ENCODE measurements at regions not wholly inside any gene's neighbourhood (a gene's known extent, or its start where the extent isn't known, plus 50 kb on each side); places are given as distances from the start of the nearest gene placed in this dataset.
A peak's percentile ranks its signal among the peaks of the same experiment; 100 is the strongest.

DNA sequence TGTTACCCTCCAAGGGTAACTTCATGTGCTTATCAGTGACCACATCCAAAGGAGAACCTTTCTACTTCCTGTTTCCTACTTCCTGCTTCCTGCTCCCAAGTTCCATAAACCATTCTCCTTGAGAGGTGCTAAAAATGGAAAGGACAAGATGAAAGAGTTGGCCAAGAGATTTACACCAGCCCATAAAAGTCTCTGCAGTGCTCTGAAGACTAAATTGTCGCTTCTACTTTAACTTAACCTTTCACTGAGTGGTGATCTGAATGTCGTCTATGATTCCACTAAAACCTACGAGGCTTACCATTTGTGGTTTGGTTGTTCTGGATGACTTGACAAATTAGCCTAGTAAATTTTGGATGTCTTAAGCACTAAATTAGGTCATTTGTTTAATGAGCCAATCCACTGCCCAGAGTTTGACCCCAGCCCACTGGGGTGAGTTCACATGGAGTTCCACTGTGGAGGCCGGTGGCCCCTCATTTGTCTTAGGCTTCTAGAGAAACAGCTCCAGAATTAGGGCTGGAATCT lies 333.1 kb downstream of the FOXL1 start:
- Histone ChIP-seq H3K79me2 (no peaks in the 10 kb centered on the region), H3K4me3 (no peak overlapping the region), H3K9me2 (replicated peaks; ENCODE audit: insufficient read depth) (no peaks in the 10 kb centered on the region), H3K27me3 (peaks cover 4% of the 10 kb centered on the region), H3K4me2 (no peak overlapping the region), H4K20me1 (ENCODE audit: insufficient read depth, poor library complexity, severe bottlenecking) (no peaks in the 10 kb centered on the region), H2AFZ (no peak overlapping the region), H3K36me3 (replicated peaks; ENCODE audit: insufficient read depth, low read depth) (no peaks in the 10 kb centered on the region), H3K4me1 (ENCODE audit: insufficient read depth) (peaks cover 13% of the 10 kb centered on the region), H3K27ac (peak overlapping the region; percentile 47), H3K9me3 (ENCODE audit: low read depth) (no peaks in the 10 kb centered on the region)
- DNase-seq (ENCODE audit: low spot score), result no peak
- WGBS (ENCODE audit: low lambda C conversion rate, missing lambda C conversion rate), result 63% methylated on average over 4 of the region's 4 CpGs
- no peak for TF ChIP-seq EZH2 (IDR thresholded peaks at IDR 0.05; ENCODE audit: borderline replicate concordance)
- TF ChIP-seq, protein P1, sequence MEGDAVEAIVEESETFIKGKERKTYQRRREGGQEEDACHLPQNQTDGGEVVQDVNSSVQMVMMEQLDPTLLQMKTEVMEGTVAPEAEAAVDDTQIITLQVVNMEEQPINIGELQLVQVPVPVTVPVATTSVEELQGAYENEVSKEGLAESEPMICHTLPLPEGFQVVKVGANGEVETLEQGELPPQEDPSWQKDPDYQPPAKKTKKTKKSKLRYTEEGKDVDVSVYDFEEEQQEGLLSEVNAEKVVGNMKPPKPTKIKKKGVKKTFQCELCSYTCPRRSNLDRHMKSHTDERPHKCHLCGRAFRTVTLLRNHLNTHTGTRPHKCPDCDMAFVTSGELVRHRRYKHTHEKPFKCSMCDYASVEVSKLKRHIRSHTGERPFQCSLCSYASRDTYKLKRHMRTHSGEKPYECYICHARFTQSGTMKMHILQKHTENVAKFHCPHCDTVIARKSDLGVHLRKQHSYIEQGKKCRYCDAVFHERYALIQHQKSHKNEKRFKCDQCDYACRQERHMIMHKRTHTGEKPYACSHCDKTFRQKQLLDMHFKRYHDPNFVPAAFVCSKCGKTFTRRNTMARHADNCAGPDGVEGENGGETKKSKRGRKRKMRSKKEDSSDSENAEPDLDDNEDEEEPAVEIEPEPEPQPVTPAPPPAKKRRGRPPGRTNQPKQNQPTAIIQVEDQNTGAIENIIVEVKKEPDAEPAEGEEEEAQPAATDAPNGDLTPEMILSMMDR (IDR thresholded peaks at IDR 0.05; ENCODE audit: poor library complexity), result no peak
- TF ChIP-seq EZH2phosphoT487 (IDR thresholded peaks at IDR 0.05; ENCODE audit: low read depth, severe bottlenecking, unreplicated experiment), result no peak

DNA sequence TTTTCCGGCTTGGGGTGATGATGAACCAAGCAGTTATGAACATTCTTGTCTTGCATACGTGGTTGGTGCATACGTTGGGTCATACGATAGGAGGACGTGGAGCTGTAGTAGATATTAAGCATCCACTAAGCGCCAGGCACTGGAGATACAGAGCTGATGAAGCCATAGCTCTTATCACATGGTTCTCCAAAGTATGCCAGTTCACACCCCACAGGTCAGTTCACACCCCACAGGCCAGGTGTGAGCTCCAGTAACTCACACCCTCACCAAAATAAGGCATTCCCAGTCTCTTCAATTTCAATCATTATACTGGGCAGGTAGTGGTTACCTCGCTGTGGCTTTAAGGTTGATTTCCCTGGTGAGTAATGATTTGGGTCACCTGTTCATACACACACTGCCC lies 335.5 kb downstream of the FOXL1 start:
- Histone ChIP-seq H3K79me2 (no peaks in the 10 kb centered on the region), H3K4me2 (no peak overlapping the region), H3K4me3 (no peak overlapping the region), H2AFZ (no peak overlapping the region), H3K9me3 (ENCODE audit: low read depth) (no peaks in the 10 kb centered on the region), H3K9me2 (replicated peaks; ENCODE audit: insufficient read depth) (no peaks in the 10 kb centered on the region), H3K36me3 (replicated peaks; ENCODE audit: insufficient read depth, low read depth) (no peaks in the 10 kb centered on the region), H3K4me1 (ENCODE audit: insufficient read depth) (peaks cover 18% of the 10 kb centered on the region), H4K20me1 (ENCODE audit: insufficient read depth, poor library complexity, severe bottlenecking) (no peaks in the 10 kb centered on the region), H3K27ac (no peak overlapping the region), H3K27me3 (no peaks in the 10 kb centered on the region)
- TF ChIP-seq, protein P1 (IDR thresholded peaks at IDR 0.05; ENCODE audit: poor library complexity), result no peak
- TF ChIP-seq EZH2 (IDR thresholded peaks at IDR 0.05; ENCODE audit: borderline replicate concordance), result no peak
- no peak for TF ChIP-seq EZH2phosphoT487 (IDR thresholded peaks at IDR 0.05; ENCODE audit: low read depth, severe bottlenecking, unreplicated experiment)
- 97% methylated on average over 7 of the region's 7 CpGs for WGBS (ENCODE audit: low lambda C conversion rate, missing lambda C conversion rate)
- no peak for DNase-seq (ENCODE audit: low spot score)

DNA sequence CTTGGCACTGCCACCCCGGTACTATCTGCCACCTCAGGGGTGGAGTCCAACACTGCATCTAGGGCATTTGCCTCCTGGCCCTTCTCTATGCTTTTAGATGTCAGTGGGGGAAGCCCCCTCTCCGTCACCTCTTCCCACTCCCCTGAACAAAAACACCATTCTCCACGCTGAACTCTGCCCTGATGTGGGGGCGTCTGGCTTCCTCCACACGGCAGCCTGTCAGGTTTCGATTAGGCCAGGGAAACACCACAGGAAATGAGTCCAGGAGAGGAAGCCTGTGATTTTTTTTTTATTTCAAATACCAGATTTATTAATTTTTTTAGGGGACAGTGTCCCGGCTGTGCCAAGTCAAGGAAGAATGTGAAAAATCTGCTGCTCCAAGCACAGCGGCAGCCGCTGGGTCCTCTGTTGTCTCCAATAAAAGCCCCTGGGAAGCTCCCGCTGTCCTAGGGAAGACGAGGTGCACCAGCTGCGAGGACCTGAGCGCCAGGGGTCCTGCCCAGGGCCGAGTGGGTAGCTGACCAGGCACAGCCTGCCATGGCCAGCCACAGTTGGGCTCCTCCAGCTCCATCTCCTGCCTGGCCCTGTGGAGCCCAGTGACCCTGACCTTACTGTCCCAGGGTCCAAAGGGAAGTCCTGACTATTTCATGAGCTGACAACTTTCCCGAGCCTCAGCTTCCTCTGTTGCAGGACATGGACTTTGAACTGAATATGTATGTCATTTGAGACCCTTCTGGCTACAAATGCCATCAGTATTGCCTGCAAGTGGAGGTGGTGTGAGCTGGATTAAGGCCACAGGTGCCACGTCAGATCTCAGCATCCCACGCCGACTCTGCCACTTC lies 336.7 kb downstream of the FOXL1 start:
- no peaks in the 10 kb centered on the region for H3K9me2 ChIP-seq (replicated peaks; ENCODE audit: insufficient read depth)
- H3K79me2 ChIP-seq, result no peaks in the 10 kb centered on the region
- H3K4me1 ChIP-seq (ENCODE audit: insufficient read depth), result peaks cover 20% of the 10 kb centered on the region
- H3K27ac ChIP-seq, result no peak overlapping the region
- H4K20me1 ChIP-seq (ENCODE audit: insufficient read depth, poor library complexity, severe bottlenecking), result no peaks in the 10 kb centered on the region
- WGBS (ENCODE audit: low lambda C conversion rate, missing lambda C conversion rate), result 82% methylated on average over 18 of the region's 18 CpGs
- H3K4me3 ChIP-seq, result no peak overlapping the region
- no peaks in the 10 kb centered on the region for H3K27me3 ChIP-seq
- no peaks in the 10 kb centered on the region for H3K36me3 ChIP-seq (replicated peaks; ENCODE audit: insufficient read depth, low read depth)
- H3K4me2 ChIP-seq, result no peak overlapping the region
- H2AFZ ChIP-seq, result no peak overlapping the region
- no peak for DNase-seq (ENCODE audit: low spot score)
- no peaks in the 10 kb centered on the region for H3K9me3 ChIP-seq (ENCODE audit: low read depth)
- TF ChIP-seq, protein P1 (IDR thresholded peaks at IDR 0.05; ENCODE audit: poor library complexity), result no peak
- no peak for TF ChIP-seq EZH2phosphoT487 (IDR thresholded peaks at IDR 0.05; ENCODE audit: low read depth, severe bottlenecking, unreplicated experiment)
- no peak for TF ChIP-seq EZH2 (IDR thresholded peaks at IDR 0.05; ENCODE audit: borderline replicate concordance)

Data from hepatocyte (in vitro differentiated cells).